Heart right ventricle (tissue), 16 donors: ENCODE measurements at regions not wholly inside any gene's neighbourhood (a gene's known extent, or its start where the extent isn't known, plus 50 kb on each side); places are given as distances from the start of the nearest gene placed in this dataset.
"Not testable (repeated sequence)": the region's sequence is repeated elsewhere in the genome, so short reads cannot be mapped to it uniquely, and the experiment has no call there.

Experiments used
- ATAC-seq, 8 donors: fragments of 200-7000 bp; cut with Tn5 transposase; one replicate each; pipeline ENCODE4 v1.9.1; 2020; ENCODE audit warnings: mild to moderate bottlenecking in 8 of 8, moderate library complexity in 8 of 8, moderate number of reproducible peaks in 1 of 8
- DNase-seq, 2 donors: peaks; one replicate each; pipeline ENCODE4 v3.0.0-alpha.2; 2020
- H3K27ac ChIP-seq, 10 donors: fragments of 200-600 bp; sonication (generic) in 2 of 10; one replicate each; pipeline versions ENCODE4 v1.5.0 to v1.8.0; 2020 to 2022; ENCODE audit warnings: mild to moderate bottlenecking in 3 of 10
- H3K27me3 ChIP-seq, 7 donors: fragments of 200-600 bp; one replicate each; pipeline ENCODE4 v1.8.0; 2021 to 2022; ENCODE audit warnings: mild to moderate bottlenecking in 2 of 7
- H3K36me3 ChIP-seq, 9 donors: fragments of 200-600 bp; sonication (generic) in 1 of 9; one replicate each; pipeline versions ENCODE4 v1.5.0 to v1.8.0; 2020 to 2022; ENCODE audit warnings: mild to moderate bottlenecking in 2 of 9
- H3K4me1 ChIP-seq, 9 donors: fragments of 200-600 bp; sonication (generic) in 1 of 9; one replicate each; pipeline versions ENCODE4 v1.5.0 to v1.8.0; 2020 to 2022; ENCODE audit warnings: mild to moderate bottlenecking in 4 of 9
- H3K4me3 ChIP-seq, 10 donors: fragments of 200-600 bp; sonication (generic) in 2 of 10; one replicate each; pipeline versions ENCODE4 v1.5.0 to v1.8.0; 2020 to 2022; ENCODE audit warnings: mild to moderate bottlenecking in 7 of 10, moderate library complexity in 2 of 10
- H3K9me3 ChIP-seq, 11 donors: fragments of 200-600 bp in 10 of 11; sonication (generic) in 2 of 11; one replicate each; pipeline versions ENCODE4 v1.5.0 to v1.8.0; 2013 to 2022; ENCODE audit warnings: mild to moderate bottlenecking in 2 of 11, control low read depth in 1 of 11, moderate library complexity in 1 of 11
- CTCF ChIP-seq, 9 donors: fragments of 200-600 bp; sonication (generic) in 2 of 9; IDR thresholded peaks; one replicate each; pipeline versions ENCODE4 v1.5.0 to v1.8.0; 2021 to 2022; ENCODE audit warnings: antibody characterized with exemption in 9 of 9, mild to moderate bottlenecking in 5 of 9, moderate library complexity in 1 of 9
- WGBS, 2 donors: extraction: QIAGEN DNeasy Blood & Tissue Kit; methylation state at CpG; one replicate each; pipeline ENCODE4 v1.1.7; 2013; ENCODE audit warnings: inconsistent platforms in 1 of 2; 5-methylcytosine and 5-hydroxymethylcytosine counted together
- intact Hi-C, 10 donors: fragments of 100-400 bp; cut with DNase I; formaldehyde crosslinking; loops; one replicate each; pipeline versions ENCODE4 v1.11.1 to v1.14.2; 2022
- donor health status: Arrhythmogenic right ventricular cardiomyopathy.
- donor health status: ischemic (EF 13 %, LVEDD 7.1; RV severe dilation, severe dysfunction).
- donor health status: healthy with polysubstance abuse.
- donor health status: DM: no; HTN: yes; CAD: no.
- donor health status: DM: no; HTN: no; CAD: no.
- donor health status: ischemic (EF 25% LVEDD 6.9; RV normal size, moderate dysfunction).
- donor health status: ischemic (EF 25% LVEDD 5.7; RV mildly dilated, moderate dysfunction).
- donor health status: healthy.
- donor health status: DM: yes; HTN: yes; CAD: no.
- donor health status: Ischemic cardiomyopathy.
- donor health status: ischemic (EF 35%, LVEDD 5.7; RV mildly dilated, moderate dysfunction).
- donor health status: nonischemic (EF 11% LVEDD 7.7; RV severe dilation, severe dysfunction).
- donor health status: DM: yes; HTN: yes; CAD: no.
- donor health status: PGD.
- donor health status: ischemic (EF 29% LVEDD 5.4; RV normal size, mild dysfunction).
- donor health status: nonischemic (EF 23%, LVEDD 6.1; RV moderate dilation, normal function).

- WGBS, 2 donors = 55 to 68% methylated on average over 3 of the region's 6 CpGs
- H3K27me3 ChIP-seq, intact Hi-C loops, DNase-seq, H3K4me1 ChIP-seq, H3K4me3 ChIP-seq, H3K36me3 ChIP-seq, H3K9me3 ChIP-seq, H3K27ac ChIP-seq, ATAC-seq: not testable (repeated sequence)
Measured at GRCh38 chr9:42656789-42657188, 473.3 kb downstream of the SPATA31A6 start.

GRCh38 chr9:42657496-42657895, 474.0 kb downstream of the SPATA31A6 start:
- H3K9me3 ChIP-seq, H3K36me3 ChIP-seq, DNase-seq, H3K27me3 ChIP-seq, intact Hi-C loops, H3K4me1 ChIP-seq, H3K27ac ChIP-seq, H3K4me3 ChIP-seq, ATAC-seq: not testable (repeated sequence)
- WGBS, 2 donors = no CpG with 5 or more reads among the region's 10 CpGs

- WGBS, 2 donors = 65% methylated on average over 2 of the region's 2 CpGs; no CpG with 5 or more reads in 1 of the 2 donors
- H3K36me3 ChIP-seq, intact Hi-C loops, H3K4me3 ChIP-seq, DNase-seq, H3K27me3 ChIP-seq, H3K4me1 ChIP-seq, H3K9me3 ChIP-seq, ATAC-seq, H3K27ac ChIP-seq: not testable (repeated sequence)
Measured at GRCh38 chr9:42697146-42697545, 513.7 kb downstream of the SPATA31A6 start.

DNA sequence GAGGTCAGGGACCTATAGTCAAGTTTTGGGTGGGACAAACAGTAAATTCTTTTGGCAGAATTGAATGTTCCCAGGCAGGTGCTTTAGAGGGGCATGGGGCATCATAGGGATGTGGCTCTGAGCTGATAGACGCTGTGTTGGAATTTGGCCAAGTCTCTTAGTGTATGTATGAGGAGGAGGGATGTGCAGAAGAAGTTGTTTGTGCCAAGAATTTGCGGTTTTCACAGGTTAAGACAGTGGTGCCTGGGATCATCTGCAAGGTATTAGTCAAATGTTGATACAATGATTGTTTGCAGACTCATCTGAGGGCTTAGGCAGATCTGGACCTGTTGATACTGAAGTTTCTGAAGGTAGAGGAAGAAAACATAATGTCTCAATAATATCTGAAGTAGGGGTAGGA, 519.4 kb downstream of the SPATA31A6 start:
- 52% methylated on average over 2 of the region's 2 CpGs; no CpG with 5 or more reads in 1 of the 2 donors for WGBS, 2 donors
- H3K27me3 ChIP-seq, ATAC-seq, H3K36me3 ChIP-seq, intact Hi-C loops, H3K27ac ChIP-seq, H3K4me1 ChIP-seq, H3K4me3 ChIP-seq, DNase-seq, H3K9me3 ChIP-seq: not testable (repeated sequence)

DNA sequence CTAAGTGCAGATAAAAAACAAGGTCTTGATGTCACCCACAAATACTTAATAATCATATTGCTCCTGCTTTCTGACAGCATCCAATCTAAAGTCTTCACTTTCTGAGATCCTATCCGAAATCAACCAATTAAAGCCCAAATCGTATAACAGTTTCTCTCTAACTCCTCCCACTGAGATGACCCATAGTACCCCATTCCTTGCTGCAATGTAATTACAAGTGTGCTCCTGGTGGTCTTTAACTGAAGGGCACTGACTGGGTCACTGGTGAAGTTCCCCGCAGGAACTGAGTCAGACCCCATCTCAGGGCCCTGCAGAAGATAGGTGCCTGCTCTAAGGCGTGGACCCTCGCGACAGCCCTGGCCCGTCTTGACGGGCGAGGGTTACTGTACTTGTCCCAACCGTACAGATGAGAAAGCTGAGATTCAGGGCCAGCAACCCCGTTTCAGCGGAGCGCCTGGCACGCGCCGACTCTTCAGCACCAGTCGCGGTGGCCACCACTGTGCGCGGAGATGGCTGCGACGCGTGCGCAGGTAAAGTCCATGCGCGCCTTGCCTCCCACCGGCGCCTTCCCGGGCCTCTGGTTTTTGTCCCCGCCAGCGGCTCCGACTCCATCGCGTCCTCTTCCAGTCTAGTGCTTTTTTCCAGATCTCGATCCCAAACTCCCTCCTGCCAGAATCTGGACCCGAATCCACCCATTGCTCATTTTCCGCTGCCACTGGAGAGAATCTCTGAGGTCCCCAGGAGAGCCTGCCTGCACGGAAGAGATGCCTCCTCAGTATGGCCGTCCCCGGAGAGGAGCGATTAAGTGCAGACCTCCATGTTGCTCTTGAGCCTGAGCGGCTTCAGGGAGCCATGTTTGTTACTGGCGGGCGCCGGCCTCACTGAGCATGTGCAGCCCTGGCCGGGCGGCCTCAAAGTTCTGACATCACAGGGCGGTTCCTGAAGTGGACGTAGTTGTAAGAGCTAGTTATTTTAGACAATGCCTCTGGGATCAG, 541.7 kb downstream of the SPATA31A6 start:
- H3K27ac ChIP-seq, H3K4me1 ChIP-seq, H3K27me3 ChIP-seq, H3K9me3 ChIP-seq, ATAC-seq, intact Hi-C loops, H3K36me3 ChIP-seq: not testable (repeated sequence)
- H3K4me3 ChIP-seq = peak overlapping the region in 2 of 10 donors; percentile 18 to 36
- peak in 1 of 2 donors; percentile 33 for DNase-seq
- 0 to 58% methylated on average over 3 to 35 of the region's 49 CpGs for WGBS, 2 donors

DNA sequence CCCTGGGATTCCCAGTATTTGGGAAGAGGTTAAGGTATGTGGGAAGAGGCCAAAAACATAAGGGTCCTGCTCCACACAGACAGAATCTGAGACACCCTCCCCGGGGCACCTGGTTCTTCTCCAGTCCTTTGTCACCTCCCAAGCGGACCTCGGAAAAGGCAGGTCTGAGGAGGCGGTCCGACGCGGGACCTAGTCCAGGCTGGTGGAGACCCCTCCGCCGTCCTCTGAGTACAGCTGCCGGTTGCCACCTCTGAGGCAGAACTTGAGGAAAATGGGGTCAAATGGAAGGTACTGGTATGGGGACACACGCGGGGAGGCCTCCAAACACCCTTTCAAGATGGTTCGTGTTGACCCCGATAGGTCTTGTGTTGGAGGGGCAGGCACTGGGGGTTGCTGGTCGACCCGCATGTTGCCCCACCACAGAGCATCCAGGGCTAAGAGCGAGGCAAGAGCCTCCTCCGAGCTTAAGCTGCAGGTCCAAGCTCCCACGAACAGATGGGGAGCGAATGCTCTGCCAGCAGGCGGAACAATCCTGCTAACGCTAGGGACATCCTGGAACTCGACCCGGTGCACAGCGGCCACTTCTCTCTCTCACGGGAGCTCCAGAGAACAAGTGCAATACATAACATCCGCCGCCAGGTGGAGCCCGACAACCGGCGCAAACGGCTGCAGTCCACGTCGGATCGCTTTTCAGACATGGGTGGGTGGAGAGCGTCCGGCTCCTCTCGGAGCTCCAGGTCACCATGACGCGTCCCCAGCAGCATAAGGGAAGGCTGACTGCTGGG, 559.8 kb downstream of the SPATA31A6 start:
- H3K9me3 ChIP-seq, H3K36me3 ChIP-seq, H3K4me1 ChIP-seq, intact Hi-C loops, H3K27ac ChIP-seq, H3K27me3 ChIP-seq: not testable (repeated sequence)
- peak; percentile 56 to 87 (median 84) for TF ChIP-seq CTCF (IDR thresholded peaks at IDR 0.05)
- DNase-seq (peak; percentile 81), ATAC-seq (peak in 7 of 8 donors; percentile 34 to 94 (median 75))
- 34 to 36% methylated on average over 36 to 40 of the region's 40 CpGs for WGBS, 2 donors
- H3K4me3 ChIP-seq = peak overlapping the region in 2 of 10 donors; percentile 24 to 28

DNA sequence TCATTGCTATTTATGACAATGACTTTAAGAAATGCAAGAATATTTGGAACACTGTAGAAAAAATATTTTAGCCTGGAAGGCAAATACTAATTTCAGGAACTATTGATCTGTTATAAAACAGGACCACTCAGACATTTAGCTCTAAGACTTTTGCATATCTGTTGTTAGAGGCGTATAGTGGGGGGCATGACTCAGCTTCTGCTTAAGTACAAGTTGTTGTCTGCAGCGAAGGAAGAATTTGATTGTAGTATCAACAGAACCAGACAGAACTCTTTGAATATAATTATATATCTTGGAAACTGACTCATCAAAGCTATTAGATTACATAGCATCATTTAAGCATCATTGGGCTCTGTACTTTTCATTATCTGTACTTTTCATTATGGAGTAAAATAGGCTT, 573.8 kb downstream of the SPATA31A6 start:
- ATAC-seq, intact Hi-C loops, H3K9me3 ChIP-seq, H3K4me3 ChIP-seq, H3K36me3 ChIP-seq, H3K27ac ChIP-seq, H3K27me3 ChIP-seq, H3K4me1 ChIP-seq, DNase-seq: not testable (repeated sequence)
- WGBS, 2 donors = 76 to 84% methylated on average over 2 of the region's 2 CpGs
